Adrenal gland (tissue), 5 donors: ENCODE measurements at regions not wholly inside any gene's neighbourhood (a gene's known extent, or its start where the extent isn't known, plus 50 kb on each side); places are given as distances from the start of the nearest gene placed in this dataset.

ENCODE experiments used
- POLR2A ChIP-seq, 2 donors: fragments of 450-650 bp; IDR thresholded peaks; one replicate each; pipeline ENCODE4 v1.6.1; 2017; ENCODE audit warnings: antibody characterized with exemption in 2 of 2, mild to moderate bottlenecking in 2 of 2, moderate library complexity in 1 of 2
- TF ChIP-seq, protein P1 (sequence below), 6 experiments: fragments of 450-650 bp in 4 of 6; fragments of 200-600 bp in 2 of 6; sonication (generic) in 1 of 6; IDR thresholded peaks; 1 replicate in 5 of 6; 2 replicates in 1 of 6; pipeline versions ENCODE4 v1.5.1 to v1.8.0; 2016 to 2021; ENCODE audit warnings: antibody characterized with exemption in 6 of 6, mild to moderate bottlenecking in 2 of 6, moderate library complexity in 1 of 6
- donor health status: DM: no; HTN: no; CAD: no.

DNA sequence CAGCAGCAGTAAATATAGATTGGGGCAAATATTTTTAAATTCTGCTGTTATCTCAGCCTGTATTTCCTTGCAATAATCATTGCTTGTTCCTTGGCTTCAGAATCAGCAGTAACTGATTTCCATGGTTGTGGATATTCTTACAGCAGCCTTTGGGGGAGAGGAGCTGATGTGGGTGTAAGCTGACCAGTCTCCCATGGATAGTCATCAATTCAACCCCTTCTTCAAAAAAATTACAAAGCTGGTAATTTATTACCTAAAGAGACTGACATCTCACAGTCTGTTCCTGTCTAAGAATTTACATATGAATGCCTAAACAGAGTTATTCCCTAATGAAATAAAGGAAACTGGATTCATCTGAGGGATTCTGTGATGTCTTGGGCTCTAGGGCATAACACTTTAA, 103.1 kb upstream of the CABCOCO1 start:
- TF ChIP-seq POLR2A (IDR thresholded peaks at IDR 0.05): no peak
- TF ChIP-seq, protein P1, sequence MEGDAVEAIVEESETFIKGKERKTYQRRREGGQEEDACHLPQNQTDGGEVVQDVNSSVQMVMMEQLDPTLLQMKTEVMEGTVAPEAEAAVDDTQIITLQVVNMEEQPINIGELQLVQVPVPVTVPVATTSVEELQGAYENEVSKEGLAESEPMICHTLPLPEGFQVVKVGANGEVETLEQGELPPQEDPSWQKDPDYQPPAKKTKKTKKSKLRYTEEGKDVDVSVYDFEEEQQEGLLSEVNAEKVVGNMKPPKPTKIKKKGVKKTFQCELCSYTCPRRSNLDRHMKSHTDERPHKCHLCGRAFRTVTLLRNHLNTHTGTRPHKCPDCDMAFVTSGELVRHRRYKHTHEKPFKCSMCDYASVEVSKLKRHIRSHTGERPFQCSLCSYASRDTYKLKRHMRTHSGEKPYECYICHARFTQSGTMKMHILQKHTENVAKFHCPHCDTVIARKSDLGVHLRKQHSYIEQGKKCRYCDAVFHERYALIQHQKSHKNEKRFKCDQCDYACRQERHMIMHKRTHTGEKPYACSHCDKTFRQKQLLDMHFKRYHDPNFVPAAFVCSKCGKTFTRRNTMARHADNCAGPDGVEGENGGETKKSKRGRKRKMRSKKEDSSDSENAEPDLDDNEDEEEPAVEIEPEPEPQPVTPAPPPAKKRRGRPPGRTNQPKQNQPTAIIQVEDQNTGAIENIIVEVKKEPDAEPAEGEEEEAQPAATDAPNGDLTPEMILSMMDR (IDR thresholded peaks at IDR 0.05): no peak
